CD14-positive monocyte (primary cell): ENCODE measurements at regions not wholly inside any gene's neighbourhood (a gene's known extent, or its start where the extent isn't known, plus 50 kb on each side); places are given as distances from the start of the nearest gene placed in this dataset.

Source experiments
- DNase-seq, 3 donors: peaks; one replicate each; pipeline ENCODE4 v3.0.0-alpha.2; 2011 to 2022
- H2AFZ ChIP-seq: 2 replicates; pipeline ENCODE4 v1.6.0; 2012; ENCODE audit warnings: mild to moderate bottlenecking, low read depth, low read length, inconsistent platforms; ENCODE audit not compliant: insufficient read depth, poor library complexity, severe bottlenecking
- H3K27ac ChIP-seq, 2 donors: 1 replicate in 1 of 2; 2 replicates in 1 of 2; pipeline ENCODE4 v1.5.1; 2012 to 2013; ENCODE audit warnings: low read length in 2 of 2, control low read depth in 1 of 2, inconsistent platforms in 1 of 2, low read depth in 1 of 2, mild to moderate bottlenecking in 1 of 2
- H3K27me3 ChIP-seq, 2 donors: one replicate each; pipeline versions ENCODE4 v1.6.0 to v1.6.1; 2011 to 2013; ENCODE audit warnings: low read length in 2 of 2; ENCODE audit not compliant: control insufficient read depth in 2 of 2, insufficient read depth in 2 of 2
- H3K36me3 ChIP-seq, 2 donors: replicated peaks in 1 of 2; 1 replicate in 1 of 2; 2 replicates in 1 of 2; pipeline versions ENCODE4 v1.5.1 to v1.6.1; 2012 to 2013; ENCODE audit warnings: low read length in 2 of 2, control low read depth in 1 of 2, inconsistent platforms in 1 of 2, mild to moderate bottlenecking in 1 of 2; ENCODE audit not compliant: insufficient read depth in 2 of 2, control insufficient read depth in 1 of 2
- H3K4me1 ChIP-seq, 2 donors: 1 replicate in 1 of 2; 2 replicates in 1 of 2; pipeline versions ENCODE4 v1.5.1 to v1.6.1; 2012 to 2013; ENCODE audit warnings: low read length in 2 of 2, control low read depth in 1 of 2, inconsistent platforms in 1 of 2, mild to moderate bottlenecking in 1 of 2, moderate library complexity in 1 of 2; ENCODE audit not compliant: insufficient read depth in 2 of 2, control insufficient read depth in 1 of 2
- H3K4me2 ChIP-seq: replicated peaks from 2 replicates; pipeline ENCODE3; 2012; ENCODE audit warnings: low read length, moderate library complexity, mild to moderate bottlenecking; ENCODE audit not compliant: poor library complexity, severe bottlenecking; ENCODE audit errors: extremely low read depth
- H3K4me3 ChIP-seq, 3 experiments: fragments of 200-600 bp in 1 of 3; sonication (generic) in 1 of 3; replicated peaks in 1 of 3; 1 replicate in 2 of 3; 2 replicates in 1 of 3; pipeline ENCODE4 v1.5.1; 2011 to 2013; ENCODE audit warnings: low read length in 3 of 3, mild to moderate bottlenecking in 3 of 3, control low read depth in 2 of 3, low read depth in 2 of 3, inconsistent platforms in 1 of 3, moderate library complexity in 1 of 3
- H3K79me2 ChIP-seq: 2 replicates; pipeline ENCODE4 v1.6.0; 2012; ENCODE audit warnings: mild to moderate bottlenecking, control low read depth, inconsistent platforms, low read length, moderate library complexity; ENCODE audit not compliant: insufficient read depth
- H3K9ac ChIP-seq: 2 replicates; pipeline ENCODE4 v1.6.0; 2017; ENCODE audit warnings: low read length, mild to moderate bottlenecking; ENCODE audit not compliant: insufficient read depth, poor library complexity, severe bottlenecking
- H3K9me3 ChIP-seq, 2 donors: replicated peaks in 1 of 2; 1 replicate in 1 of 2; 2 replicates in 1 of 2; pipeline versions ENCODE4 v1.5.1 to v1.6.1; 2012 to 2013; ENCODE audit warnings: low read length in 2 of 2, control low read depth in 1 of 2; ENCODE audit not compliant: control insufficient read depth in 1 of 2, insufficient read depth in 1 of 2
- H4K20me1 ChIP-seq: 2 replicates; pipeline ENCODE4 v1.6.0; 2012; ENCODE audit warnings: mild to moderate bottlenecking, low read length, control low read depth, moderate library complexity; ENCODE audit not compliant: insufficient read depth
- H3K27ac Mint-ChIP-seq, 7 donors: one replicate each; pipeline ENCODE4 v1.8.0; 2020; ENCODE audit warnings: mild to moderate bottlenecking in 7 of 7, mixed read lengths in 7 of 7, moderate library complexity in 6 of 7, inconsistent platforms in 2 of 7
- H3K27me3 Mint-ChIP-seq, 3 donors: one replicate each; pipeline ENCODE4 v1.8.0; 2021 to 2022; ENCODE audit warnings: low read depth in 3 of 3, mild to moderate bottlenecking in 3 of 3, mixed read lengths in 3 of 3, moderate library complexity in 3 of 3, inconsistent platforms in 1 of 3
- H3K36me3 Mint-ChIP-seq, 2 donors: one replicate each; pipeline ENCODE4 v1.8.0; 2020; ENCODE audit warnings: mixed read lengths in 2 of 2, inconsistent platforms in 1 of 2, mild to moderate bottlenecking in 1 of 2
- H3K4me1 Mint-ChIP-seq: one replicate; pipeline ENCODE4 v1.8.0; 2020; ENCODE audit warnings: mild to moderate bottlenecking, mixed read lengths
- H3K4me3 Mint-ChIP-seq, 2 donors: one replicate each; pipeline ENCODE4 v1.8.0; 2020; ENCODE audit warnings: mild to moderate bottlenecking in 2 of 2, mixed read lengths in 2 of 2, moderate library complexity in 1 of 2
- H3K9me3 Mint-ChIP-seq, 7 donors: one replicate each; pipeline ENCODE4 v1.8.0; 2020 to 2022; ENCODE audit warnings: mixed read lengths in 7 of 7, mild to moderate bottlenecking in 6 of 7, moderate library complexity in 6 of 7, inconsistent platforms in 2 of 7
- WGBS: methylation state at CpG from one replicate; pipeline ENCODE4 v1.1.5; 2013; ENCODE audit warnings: missing lambda C conversion rate; ENCODE audit not compliant: insufficient coverage; 5-methylcytosine and 5-hydroxymethylcytosine counted together
- intact Hi-C, 2 donors: fragments of 100-400 bp; cut with micrococcal nuclease; formaldehyde crosslinking; loops; one replicate each; pipeline versions ENCODE4 v1.15.0 to v1.15.1; 2023
- TF ChIP-seq, protein P1 (sequence below): fragments of 200-600 bp; IDR thresholded peaks from one replicate; pipeline ENCODE4 v1.8.0; 2022; ENCODE audit warnings: antibody characterized with exemption, mild to moderate bottlenecking

- 100% methylated on average over 2 of the region's 8 CpGs for WGBS
- no peaks in the 10 kb centered on the region for H3K4me1 Mint-ChIP-seq
- TF ChIP-seq, protein P1, sequence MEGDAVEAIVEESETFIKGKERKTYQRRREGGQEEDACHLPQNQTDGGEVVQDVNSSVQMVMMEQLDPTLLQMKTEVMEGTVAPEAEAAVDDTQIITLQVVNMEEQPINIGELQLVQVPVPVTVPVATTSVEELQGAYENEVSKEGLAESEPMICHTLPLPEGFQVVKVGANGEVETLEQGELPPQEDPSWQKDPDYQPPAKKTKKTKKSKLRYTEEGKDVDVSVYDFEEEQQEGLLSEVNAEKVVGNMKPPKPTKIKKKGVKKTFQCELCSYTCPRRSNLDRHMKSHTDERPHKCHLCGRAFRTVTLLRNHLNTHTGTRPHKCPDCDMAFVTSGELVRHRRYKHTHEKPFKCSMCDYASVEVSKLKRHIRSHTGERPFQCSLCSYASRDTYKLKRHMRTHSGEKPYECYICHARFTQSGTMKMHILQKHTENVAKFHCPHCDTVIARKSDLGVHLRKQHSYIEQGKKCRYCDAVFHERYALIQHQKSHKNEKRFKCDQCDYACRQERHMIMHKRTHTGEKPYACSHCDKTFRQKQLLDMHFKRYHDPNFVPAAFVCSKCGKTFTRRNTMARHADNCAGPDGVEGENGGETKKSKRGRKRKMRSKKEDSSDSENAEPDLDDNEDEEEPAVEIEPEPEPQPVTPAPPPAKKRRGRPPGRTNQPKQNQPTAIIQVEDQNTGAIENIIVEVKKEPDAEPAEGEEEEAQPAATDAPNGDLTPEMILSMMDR, result no peak
Measured at GRCh38 chr9:113707953-113708695, 168.0 kb upstream of the ZNF618 start.

GRCh38 chr9:113708821-113709713, 167.0 kb upstream of the ZNF618 start:
- TF ChIP-seq, protein P1, result no peak
- Mint-ChIP-seq H3K4me3 (no peak overlapping the region), H3K27me3 (peaks cover 1 to 8% (median 5%) of the 10 kb centered on the region in 3 donors), H3K27ac (no peak overlapping the region), H3K9me3 (peaks cover 7 to 18% (median 9%) of the 10 kb centered on the region in 7 donors), H3K36me3 (no peaks in the 10 kb centered on the region), H3K4me1 (no peaks in the 10 kb centered on the region)
- Histone ChIP-seq H3K4me1 (no peaks in the 10 kb centered on the region), H3K27me3 (no peaks in the 10 kb centered on the region), H3K36me3 (no peaks in the 10 kb centered on the region), H3K9ac (no peak overlapping the region), H2AFZ (no peak overlapping the region), H3K4me2 (no peak overlapping the region), H3K27ac (no peak overlapping the region), H4K20me1 (no peaks in the 10 kb centered on the region), H3K9me3 (peaks cover 0 to 8% of the 10 kb centered on the region in 2 donors), H3K4me3 (no peak overlapping the region), H3K79me2 (no peaks in the 10 kb centered on the region)
- WGBS, result 86% methylated on average over 6 of the region's 7 CpGs
- intact Hi-C loops, result no loop called here
- no peak for DNase-seq

More at GRCh38 chr9:113707953-113708695, 168.0 kb upstream of the ZNF618 start:
- Histone ChIP-seq H3K4me1 (no peaks in the 10 kb centered on the region), H3K4me2 (no peak overlapping the region), H3K4me3 (no peak overlapping the region), H3K9me3 (peaks cover 0 to 8% of the 10 kb centered on the region in 2 donors), H2AFZ (no peak overlapping the region), H3K9ac (no peak overlapping the region), H4K20me1 (no peaks in the 10 kb centered on the region), H3K36me3 (no peaks in the 10 kb centered on the region), H3K27me3 (no peaks in the 10 kb centered on the region), H3K27ac (no peak overlapping the region), H3K79me2 (no peaks in the 10 kb centered on the region)
- peaks cover 7 to 18% (median 9%) of the 10 kb centered on the region in 7 donors for H3K9me3 Mint-ChIP-seq
- peaks cover 1 to 8% (median 2%) of the 10 kb centered on the region in 3 donors for H3K27me3 Mint-ChIP-seq
- no peaks in the 10 kb centered on the region for H3K36me3 Mint-ChIP-seq
- intact Hi-C loops, result no loop called here
- no peak overlapping the region for H3K27ac Mint-ChIP-seq
- DNase-seq, result no peak
- H3K4me3 Mint-ChIP-seq, result no peak overlapping the region
